ENCODE measurements at regions not wholly inside any gene's neighbourhood (a gene's known extent, or its start where the extent isn't known, plus 50 kb on each side); places are given as distances from the start of the nearest gene placed in this dataset.
"Not testable (repeated sequence)": the region's sequence is repeated elsewhere in the genome, so short reads cannot be mapped to it uniquely, and the experiment has no call there.

DNA sequence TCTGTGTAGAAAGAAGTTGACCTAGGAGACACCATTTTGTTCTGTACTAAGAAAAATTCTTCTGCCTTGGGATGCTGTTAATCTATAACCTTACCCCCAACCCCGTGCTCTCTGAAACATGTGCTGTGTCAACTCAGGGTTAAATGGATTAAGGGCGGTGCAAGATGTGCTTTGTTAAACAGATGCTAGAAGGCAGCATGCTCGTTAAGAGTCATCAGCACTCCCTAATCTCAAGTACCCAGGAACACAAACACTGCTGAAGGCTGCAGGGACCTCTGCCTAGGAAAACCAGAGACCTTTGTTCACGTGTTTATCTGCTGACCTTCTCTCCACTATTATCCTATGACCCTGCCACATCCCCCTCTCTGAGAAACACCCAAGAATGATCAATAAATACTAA is 127.9 kb upstream of the MED14 start:
- not testable (repeated sequence) for TF ChIP-seq RORB (CRISPR knock-in tag; IDR thresholded peaks at IDR 0.05); ZNF121 (CRISPR knock-in tag; IDR thresholded peaks at IDR 0.05); NFYB (CRISPR knock-in tag; conservative IDR thresholded peaks at IDR 0.05; ENCODE audit: low read depth); CREB1 (CRISPR knock-in tag; IDR thresholded peaks at IDR 0.05); ZNF396 (CRISPR knock-in tag; IDR thresholded peaks at IDR 0.05; ENCODE audit: borderline replicate concordance); ZNF263 (CRISPR knock-in tag; IDR thresholded peaks at IDR 0.05; ENCODE audit: low read depth); PREB (CRISPR knock-in tag; IDR thresholded peaks at IDR 0.05; ENCODE audit: borderline replicate concordance)
- TF ChIP-seq, protein P1, sequence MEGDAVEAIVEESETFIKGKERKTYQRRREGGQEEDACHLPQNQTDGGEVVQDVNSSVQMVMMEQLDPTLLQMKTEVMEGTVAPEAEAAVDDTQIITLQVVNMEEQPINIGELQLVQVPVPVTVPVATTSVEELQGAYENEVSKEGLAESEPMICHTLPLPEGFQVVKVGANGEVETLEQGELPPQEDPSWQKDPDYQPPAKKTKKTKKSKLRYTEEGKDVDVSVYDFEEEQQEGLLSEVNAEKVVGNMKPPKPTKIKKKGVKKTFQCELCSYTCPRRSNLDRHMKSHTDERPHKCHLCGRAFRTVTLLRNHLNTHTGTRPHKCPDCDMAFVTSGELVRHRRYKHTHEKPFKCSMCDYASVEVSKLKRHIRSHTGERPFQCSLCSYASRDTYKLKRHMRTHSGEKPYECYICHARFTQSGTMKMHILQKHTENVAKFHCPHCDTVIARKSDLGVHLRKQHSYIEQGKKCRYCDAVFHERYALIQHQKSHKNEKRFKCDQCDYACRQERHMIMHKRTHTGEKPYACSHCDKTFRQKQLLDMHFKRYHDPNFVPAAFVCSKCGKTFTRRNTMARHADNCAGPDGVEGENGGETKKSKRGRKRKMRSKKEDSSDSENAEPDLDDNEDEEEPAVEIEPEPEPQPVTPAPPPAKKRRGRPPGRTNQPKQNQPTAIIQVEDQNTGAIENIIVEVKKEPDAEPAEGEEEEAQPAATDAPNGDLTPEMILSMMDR (IDR thresholded peaks at IDR 0.05): not testable (repeated sequence)
